HG03064 (cell line): ENCODE measurements at regions not wholly inside any gene's neighbourhood (a gene's known extent, or its start where the extent isn't known, plus 50 kb on each side); places are given as distances from the start of the nearest gene placed in this dataset.
A peak's percentile ranks its signal among the peaks of the same experiment; 100 is the strongest.

ENCODE experiments used
- ATAC-seq: cut with Tn5 transposase; IDR thresholded peaks from one replicate; pipeline ENCODE4 v1.9.1; 2021; ENCODE audit warnings: low read depth; ENCODE audit not compliant: unreplicated experiment

DNA sequence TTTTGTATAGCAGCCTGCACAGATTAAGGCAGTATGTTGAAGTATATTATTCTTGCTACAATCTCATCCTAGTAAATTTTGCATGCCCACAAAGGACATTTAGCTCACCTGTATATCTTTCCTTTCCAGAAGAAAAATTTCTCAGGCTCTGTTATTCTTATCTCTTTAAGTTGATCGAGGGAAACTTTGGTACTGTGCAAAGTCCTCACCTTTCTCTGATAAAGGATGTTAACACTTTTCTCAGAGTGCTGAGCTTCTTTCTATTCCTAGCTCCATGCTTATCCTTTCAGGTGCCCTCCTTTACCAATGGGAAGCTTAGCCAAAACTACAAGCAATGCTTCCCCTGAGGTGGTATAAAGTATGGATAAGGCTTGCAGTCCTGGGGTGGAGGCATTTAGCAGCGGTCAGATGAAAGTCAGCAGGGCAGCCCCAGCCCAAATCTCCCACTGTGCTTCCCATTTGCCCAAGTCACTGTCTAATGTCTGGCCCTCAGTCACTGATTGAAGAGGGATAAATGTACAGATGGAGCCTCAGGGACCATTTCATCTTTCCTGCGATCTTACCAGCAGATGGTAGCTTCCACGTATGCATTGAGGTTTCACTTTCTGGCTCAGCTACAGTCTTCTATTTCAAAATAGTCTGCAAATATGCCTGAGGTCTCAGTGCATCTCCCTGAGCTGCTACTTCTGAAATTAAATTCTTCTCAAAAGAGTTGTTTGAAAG lies 127.8 kb upstream of the P2RY1 start:
- ATAC-seq, result no peak

DNA sequence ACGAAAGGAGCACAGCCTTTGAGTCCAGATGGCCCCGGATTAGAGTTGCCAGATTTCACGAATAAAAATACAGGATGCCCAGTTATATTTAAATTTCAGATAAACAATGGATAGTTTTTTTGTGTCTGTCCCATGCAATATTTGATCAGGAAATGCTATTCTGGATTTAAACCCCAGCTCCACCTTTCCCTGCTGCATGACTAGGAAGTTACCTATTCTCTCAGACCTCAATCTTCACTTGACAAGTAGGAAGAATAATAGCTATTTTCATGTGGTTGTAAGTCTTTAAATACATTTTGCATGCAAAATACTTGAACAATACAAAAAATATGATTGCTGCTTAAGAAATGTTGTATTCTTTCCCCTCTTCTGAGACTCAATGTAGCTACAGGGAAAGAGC lies 125.3 kb upstream of the P2RY1 start:
- ATAC-seq, result no peak

DNA sequence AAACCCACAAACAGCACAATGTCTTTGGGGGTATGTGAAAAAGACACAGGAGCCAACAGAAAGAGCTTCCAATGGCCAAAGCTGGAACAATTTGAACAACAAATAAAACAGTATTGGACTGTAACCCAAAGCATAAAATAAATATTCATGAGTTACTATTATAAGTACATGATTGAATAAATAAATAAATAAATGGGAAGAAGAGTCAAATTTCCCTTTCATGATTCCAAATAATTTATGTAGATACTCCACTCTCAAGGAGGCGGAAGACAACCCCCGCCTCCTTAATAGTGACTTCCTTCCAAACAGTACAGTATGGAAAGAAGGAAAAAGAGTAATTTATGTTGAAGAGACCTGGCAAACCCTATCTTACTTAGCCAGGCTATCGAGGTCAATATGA lies 124.4 kb upstream of the P2RY1 start:
- ATAC-seq, result no peak

DNA sequence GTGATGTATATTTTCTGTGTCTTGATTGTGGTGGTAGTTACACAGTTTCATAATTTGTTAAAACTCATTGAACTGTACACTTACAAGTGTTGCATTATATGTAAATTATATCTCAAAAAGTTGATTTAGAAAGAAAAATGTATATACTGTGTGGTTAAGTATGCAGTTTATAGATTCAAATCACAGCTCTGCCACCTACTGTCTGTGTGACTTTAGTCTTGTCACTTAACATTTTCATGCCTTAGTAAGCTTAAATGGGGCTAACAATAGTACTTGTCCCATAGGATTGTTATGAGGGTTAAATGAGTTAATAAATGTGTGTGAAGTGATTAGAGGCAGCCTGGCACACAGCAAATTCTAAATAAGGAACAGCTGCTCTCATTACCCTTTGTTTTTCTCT lies 120.9 kb upstream of the P2RY1 start:
- no peak for ATAC-seq

DNA sequence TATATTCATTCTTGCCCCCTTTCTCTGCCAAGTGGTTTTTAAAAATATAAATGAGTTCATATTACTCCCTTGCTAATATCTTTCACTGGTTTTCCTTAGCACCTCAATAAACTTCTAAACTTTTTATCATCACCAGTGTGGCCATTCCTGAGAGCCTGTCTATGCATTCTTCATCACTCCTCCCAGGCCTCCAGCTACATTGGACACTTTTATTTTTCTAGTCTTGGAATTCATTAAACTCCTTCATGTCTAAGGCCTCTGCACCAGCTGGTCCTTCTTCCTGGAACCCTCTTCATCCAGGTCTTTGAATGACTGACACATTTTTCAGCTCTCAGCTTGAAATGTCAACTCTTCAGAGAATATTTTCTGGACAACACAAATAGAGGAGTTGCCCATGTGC lies 120.4 kb upstream of the P2RY1 start:
- ATAC-seq, result no peak

DNA sequence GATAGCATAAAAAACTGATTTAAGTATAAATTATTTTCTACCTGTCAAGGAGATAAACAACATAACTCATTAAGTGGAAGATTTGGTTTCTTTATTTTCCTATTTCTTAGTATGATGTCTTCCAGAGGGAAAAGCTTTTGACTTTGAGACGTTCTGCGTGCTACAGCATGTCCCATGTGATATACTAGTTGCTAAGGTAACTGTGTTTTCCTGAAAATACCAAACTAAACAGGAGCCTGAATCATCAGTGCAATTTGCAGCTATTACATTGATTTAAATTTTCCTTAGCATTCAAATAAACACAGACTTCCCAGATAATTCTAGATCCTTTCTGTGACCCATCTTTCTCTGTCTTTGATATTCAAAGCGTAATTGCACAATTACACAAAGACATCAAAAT lies 117.7 kb upstream of the P2RY1 start:
- ATAC-seq, result no peak

DNA sequence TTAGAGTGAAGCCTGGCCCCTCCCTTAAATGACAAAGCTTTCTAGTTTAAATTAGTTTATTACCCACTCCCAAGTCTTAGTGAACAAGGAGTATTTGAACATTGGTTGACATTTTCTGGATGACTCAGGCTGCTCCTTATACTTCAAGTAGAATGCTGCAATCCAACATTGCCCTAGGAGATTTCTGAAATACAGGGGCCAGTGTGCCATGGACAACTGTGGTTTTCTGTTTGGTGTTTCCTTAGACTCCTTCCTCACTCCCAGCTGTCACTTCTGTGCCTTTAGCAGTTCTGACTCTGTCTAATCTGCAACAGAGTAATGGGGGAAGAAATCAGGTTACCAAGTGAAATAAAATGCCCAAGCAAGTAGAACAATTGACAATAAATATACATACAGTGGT lies 116.1 kb upstream of the P2RY1 start:
- no peak for ATAC-seq

DNA sequence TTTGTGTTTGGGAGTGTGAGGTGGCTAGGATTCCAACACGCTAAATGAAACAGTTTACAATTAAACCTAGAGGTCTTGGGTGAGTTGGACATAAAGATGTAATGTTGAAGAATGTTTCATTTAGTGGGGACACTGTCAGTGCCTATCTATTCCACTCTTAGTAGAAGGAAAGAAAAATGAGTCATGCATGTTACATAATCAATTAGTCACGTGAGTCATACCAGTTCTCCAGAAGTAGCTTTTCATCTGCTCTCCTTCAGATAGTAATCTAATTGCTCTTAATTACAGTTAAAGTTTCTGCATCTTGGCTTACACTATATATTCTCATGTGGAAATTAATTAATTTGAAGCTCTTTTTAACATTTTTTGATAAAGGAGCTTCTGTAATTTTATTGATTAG lies 115.7 kb upstream of the P2RY1 start:
- ATAC-seq, result no peak

DNA sequence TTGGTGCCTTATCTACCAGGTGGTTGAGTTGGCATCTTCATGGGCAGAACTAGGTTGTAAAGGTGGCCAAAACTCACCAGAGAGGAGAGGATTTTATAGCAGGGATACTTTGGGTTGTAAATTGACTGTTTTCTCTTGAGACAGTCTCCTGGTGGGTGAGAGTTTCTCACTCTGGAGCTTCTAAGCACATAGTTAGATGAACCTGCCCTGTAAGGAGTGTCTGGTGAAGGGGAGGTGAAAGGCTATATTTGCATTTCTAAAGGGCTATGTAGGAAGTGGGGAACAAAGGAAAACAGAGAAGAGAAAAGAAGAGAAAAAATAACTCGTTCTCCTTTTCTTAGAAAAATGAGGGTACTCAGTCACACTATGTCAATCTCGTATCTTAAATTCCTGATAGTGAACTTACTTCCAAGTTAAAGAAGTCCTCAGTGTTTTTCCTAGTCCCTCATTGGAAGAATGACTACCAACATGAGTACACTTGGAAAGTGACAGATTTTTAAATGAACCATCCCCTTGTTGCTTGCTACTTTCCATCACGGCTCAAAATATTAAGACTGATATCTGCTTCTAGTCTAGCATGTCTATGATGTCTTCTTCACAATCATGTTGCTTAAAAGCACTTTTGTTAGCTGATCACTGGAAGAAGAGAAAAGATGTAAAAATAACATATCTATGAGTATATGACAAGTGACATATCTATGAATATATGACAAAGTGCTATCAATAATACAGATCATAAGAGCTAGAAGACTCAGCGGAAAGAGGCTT lies 113.8 kb upstream of the P2RY1 start:
- ATAC-seq, result no peak

DNA sequence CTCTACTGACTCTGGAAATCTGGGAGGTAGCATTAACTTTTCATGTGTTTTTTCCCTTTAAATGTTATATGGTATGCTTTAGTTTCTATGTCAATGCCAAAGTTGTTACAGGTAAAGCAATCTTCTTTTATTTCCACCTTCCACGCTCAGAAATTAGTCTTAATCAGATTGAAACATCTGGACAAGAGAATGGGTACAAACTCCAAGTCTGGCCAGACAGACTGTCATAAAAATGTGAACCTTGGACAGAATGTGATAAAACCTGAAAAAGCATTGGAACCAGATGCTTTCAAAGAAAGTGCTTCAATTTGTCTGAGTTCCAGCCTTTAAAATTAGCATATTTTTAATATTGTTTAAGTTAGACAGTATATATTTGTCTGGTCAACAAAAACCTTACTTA lies 110.7 kb upstream of the P2RY1 start:
- no peak for ATAC-seq

DNA sequence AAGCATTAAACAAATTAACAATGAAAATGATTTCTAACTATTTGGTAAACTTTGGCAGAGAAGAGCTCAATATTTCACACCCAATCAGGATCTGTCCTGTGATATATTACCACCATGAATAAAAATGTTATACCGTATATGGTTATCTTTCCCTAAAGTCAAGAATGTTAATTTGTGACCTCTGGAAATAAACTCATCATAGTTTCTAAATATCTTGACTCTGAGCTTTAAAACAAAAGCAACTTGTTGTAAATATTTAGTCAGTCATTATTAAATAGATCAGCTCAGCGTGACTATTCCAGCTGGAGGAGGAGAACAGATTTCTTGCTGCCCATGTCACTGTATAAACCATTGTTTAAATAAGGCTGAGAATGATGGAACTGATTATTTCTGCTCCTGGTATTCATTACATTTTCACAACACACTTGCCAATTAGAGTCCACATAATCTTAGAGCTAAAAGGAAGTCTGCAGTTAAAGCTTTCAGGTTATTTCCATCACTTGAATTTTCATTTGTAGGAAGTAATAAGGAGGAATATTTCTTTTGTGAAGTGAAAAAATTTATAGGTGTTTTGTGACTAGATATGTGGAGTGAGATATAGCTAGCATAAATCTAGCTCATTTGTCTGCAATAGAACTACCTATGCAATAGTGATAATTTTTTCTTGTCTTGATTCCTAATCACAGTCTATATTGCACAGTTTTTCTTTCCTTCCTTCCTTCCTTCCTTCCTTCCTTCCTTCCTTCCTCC lies 106.5 kb upstream of the P2RY1 start:
- ATAC-seq, result no peak

DNA sequence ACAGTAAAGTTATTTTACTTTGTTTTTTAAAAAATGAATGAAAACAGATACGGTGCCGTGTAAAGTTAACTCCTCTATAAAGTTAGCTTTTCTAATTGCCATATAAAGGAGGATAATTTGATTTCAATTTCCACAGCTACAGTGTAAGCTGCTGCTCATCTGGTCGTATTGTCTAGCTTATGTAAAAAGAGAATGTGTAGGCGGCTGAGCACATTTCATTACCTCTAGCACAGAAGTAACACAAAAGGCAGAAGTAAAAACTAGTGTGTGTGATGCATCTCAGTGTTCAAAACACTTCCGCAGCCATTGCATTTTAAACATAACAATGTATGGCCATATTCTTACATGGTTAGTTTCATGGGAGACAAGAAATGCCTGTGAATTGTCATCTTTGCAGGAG lies 105.0 kb upstream of the P2RY1 start:
- no peak for ATAC-seq

DNA sequence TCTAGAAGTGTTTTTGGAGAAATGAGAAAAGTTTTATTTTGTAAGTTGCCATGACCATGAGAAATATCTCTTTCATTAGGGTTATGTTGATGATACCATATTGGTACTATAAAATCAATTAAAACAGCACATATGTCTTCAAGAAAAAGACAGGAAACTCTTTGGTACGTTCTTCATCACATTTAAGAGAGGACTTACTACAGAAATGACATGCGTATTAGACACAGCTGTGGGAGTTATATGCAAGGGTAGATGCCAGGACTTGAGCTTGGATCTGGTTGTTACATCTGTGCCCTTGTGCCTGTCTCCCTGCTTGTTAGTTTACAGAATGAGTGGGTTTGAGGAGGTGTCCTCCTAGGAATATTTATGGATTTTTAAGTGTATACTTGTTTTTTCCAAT lies 103.4 kb upstream of the P2RY1 start:
- ATAC-seq, result no peak

DNA sequence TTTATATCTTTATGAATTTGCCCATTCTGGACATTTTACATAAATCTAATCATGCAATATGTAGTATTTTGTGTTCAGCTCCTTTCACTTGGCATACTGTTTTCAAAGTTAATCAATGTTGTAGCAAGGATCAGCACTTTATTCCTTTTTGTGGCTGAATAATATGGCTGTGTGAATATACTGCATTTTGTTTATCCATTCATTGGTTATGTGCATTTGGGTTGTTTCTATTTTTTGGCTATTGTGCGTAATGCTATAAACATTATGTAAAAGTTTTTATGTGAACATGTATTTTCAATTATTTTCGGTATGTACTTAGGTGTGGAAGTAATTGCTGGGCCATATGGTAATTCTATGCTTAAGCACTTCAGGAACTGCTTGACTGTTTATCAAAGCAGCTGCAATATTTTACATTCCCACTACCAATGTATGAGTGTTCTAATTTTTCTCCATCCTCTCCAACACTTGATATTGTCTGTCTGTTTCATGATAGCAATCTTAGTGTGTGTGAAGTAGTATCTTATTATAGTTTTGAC lies 101.3 kb upstream of the P2RY1 start:
- no peak for ATAC-seq

DNA sequence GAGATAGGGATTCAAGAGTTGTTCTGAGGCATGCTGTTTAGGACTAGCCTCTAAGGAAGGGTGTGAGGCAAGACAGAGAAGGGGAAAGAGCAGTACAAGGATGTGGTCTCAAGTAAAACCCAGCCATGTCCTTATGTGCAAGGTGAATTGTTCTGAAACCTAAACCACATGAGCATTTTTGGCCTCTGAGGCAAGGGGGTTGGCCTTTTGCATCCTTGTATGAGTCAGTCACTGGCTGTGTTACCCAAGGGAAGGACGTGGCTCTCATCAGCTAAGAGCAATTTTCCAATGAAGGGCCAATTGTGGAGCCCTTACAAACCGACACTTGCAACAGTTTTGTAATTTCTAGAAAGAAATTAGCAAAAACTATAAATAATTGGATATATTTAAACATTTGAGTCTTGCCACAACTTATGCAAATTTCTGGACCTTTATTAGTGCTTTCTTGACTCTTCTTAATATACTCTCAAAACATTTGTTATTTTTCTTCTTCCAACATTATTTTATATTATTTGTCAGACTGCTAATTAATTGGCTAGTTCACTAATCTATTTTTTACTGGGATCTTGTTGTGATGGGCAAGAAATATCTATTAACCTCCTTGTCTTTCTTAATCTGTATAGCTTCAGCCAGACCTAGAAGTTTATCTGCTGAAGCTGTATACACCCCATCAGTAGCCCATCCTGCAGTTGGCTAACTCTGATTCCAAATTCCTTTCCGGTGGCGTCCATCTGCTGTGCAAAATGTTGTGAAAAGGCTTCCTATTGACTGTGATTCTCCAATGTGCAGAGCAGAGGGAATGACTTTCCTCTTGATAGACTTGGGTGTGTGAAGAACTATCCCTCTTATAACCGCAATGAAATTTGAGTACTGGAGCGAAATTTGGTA lies 97.7 kb upstream of the P2RY1 start:
- ATAC-seq, result peak; percentile 99

DNA sequence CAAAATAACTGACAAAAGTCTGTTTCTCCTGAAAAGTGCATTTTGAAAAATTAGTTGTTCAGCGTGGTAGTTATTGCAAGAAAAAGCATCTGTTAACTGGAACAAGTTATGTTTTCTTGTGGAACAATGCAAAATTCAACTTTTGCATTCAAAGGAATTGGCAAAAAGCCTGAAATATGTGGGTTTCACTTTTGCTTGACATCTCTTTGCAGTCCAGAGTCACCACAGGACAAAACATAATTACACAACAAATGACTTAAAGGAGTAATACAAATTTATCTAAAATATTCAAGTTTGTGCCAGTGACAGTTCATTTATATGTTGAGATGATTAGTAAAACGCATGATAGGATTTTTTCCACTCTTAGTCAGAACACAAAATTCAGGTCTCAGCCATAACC lies 96.3 kb upstream of the P2RY1 start:
- peak; percentile 29 for ATAC-seq

DNA sequence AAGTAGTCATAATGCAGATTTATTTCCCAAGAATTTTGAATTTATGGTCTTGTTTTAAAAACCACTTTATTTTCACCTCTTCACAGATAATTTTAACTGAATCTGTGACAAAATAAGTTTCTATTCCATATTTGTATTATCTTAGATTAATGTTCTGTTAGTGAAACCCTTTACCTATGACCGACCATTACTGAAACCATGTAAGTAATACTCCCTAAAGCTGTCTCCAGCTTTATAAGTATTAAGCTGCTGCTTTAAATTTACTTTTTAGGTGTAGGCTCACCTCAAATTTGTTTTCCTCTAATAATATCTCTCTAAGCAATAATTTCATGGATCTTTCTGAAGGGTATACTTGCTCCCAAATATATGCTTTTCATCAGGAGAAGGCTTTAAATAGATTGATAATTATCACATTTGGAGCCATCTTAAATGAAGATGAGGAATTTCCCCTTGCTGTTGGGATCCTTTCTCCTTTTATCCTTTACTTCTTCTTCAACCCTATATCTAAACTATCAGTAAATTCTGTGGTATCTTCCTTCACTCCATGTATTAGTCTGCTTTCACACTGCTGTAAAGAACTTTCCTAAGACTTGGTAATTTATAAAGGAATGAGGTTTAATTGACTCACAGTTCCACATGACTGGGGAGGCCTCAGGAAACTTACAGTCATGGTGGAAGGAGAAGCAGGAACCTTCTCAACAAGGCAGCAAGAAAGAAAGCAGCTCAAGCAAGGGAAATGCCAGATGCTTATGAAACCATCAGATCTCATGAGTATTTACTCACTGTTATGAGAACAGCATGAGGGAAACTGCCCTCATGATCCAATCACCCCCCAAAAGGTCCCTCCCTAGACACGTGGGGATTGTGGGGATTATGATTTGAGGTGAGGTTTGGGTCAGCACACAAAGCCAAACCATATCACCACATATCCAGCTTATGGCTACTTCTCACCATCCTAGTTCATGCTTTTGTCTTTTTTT lies 92.3 kb upstream of the P2RY1 start:
- peak; percentile 52 for ATAC-seq

DNA sequence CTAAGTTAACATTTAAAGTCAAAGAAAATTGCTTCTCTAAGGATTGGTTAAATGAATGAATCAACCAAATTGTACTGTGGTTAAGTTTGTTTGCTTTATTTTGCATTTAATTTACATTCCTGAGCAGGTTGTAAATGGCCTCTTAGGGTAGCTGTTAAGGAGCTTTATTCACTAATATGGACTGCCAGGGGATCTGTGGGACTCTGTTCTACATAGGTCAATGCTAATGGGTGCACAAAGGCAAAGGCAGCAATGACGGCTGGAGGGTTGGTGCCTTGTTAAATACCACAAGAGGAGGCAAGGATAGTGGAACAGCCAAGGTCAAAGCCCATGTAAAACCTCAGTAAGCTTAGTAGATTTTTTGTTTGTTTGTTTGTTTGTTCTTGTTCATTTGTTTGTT lies 89.3 kb upstream of the P2RY1 start:
- no peak for ATAC-seq

DNA sequence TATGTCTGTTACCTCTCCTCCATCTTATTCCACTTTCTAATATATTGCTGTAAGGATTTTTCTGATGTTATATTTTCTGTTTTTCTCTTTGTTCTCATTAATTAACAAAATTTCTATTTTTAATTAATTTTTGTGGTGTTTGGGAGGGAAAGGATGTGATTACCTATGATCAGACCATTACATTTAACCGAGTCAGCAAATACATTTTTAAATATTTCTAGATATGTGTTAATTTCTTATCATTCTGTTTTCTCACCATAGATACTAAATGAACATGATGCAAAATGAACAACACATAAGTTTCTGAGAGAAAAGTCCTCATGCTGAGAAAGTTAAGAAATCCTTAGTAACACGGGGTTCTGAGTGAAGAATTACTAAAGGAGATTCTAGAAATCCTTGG lies 80.6 kb upstream of the P2RY1 start:
- ATAC-seq, result no peak
